Stimulated activated CD8-positive, alpha-beta memory T cell treated with anti-CD3 and anti-CD28 coated beads, Interleukin-2, amount 100 ng/mL, for 48 hours (primary cell): ENCODE measurements at regions not wholly inside any gene's neighbourhood (a gene's known extent, or its start where the extent isn't known, plus 50 kb on each side); places are given as distances from the start of the nearest gene placed in this dataset.
"Not testable (repeated sequence)": the region's sequence is repeated elsewhere in the genome, so short reads cannot be mapped to it uniquely, and the experiment has no call there.

Experiments
- DNase-seq, 2 donors: peaks; one replicate each; pipeline ENCODE4 v3.0.0-alpha.2; 2020; ENCODE audit warnings: low read depth in 2 of 2

DNA sequence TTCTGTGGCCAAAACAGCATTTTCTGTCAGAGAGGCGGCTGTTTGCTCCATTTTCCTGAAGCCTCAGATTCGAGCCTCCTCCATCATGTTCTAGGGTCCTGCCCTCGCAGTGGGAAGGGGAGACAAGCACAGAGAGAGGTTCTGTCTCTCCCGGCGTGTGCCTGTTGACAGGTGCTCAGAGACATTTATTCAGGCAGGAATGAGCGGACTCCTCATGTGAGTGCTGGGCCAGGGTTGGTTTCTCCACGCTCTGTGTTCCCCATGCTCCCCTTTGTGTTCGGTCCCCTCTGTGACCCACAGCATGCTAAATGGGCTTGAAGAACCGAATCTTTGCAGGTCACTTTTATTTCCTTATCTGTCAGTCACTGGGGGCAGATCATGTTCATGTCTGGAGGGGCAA, 374.6 kb downstream of the GLRX3 start:
- no peak for DNase-seq

DNA sequence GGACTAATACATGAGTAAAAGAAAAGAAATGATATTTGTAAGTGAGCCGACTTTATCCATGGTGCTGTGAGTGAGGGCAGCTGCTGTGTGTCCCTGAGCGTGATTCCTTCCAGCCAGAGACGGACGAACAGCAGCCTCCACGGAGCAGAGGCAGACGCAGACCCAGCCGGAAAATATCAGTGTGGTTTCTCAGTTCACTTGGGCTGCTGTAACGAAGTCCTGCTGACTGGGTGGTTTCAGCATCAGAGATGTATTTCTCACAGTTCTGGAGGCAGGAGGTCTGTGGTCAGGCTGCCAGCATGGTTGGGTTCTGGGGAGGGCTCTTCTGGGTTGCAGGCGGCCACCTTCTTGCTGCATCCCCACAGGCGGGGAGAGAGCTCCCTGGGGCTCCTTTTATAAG, 375.6 kb downstream of the GLRX3 start:
- no peak for DNase-seq

DNA sequence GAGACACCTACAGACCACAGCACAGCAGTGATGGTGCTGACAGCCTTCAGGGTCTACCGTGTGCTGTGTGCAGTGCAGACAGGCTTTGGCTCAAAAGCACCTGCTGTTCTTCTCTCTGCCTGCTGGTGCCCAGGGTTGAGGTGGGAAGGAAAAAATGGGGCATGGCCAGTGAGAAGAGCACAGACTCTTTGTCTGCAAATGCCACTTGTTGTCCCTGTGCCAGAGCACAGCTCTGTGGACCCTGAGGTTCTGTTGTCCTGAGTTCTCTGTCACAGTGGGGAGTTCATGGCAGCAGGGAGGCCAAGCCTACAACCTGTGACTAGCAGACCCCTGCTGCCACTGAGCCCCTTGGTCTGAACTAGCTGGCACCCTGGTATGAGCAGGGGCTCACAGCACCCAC, 376.7 kb downstream of the GLRX3 start:
- DNase-seq: no peak

DNA sequence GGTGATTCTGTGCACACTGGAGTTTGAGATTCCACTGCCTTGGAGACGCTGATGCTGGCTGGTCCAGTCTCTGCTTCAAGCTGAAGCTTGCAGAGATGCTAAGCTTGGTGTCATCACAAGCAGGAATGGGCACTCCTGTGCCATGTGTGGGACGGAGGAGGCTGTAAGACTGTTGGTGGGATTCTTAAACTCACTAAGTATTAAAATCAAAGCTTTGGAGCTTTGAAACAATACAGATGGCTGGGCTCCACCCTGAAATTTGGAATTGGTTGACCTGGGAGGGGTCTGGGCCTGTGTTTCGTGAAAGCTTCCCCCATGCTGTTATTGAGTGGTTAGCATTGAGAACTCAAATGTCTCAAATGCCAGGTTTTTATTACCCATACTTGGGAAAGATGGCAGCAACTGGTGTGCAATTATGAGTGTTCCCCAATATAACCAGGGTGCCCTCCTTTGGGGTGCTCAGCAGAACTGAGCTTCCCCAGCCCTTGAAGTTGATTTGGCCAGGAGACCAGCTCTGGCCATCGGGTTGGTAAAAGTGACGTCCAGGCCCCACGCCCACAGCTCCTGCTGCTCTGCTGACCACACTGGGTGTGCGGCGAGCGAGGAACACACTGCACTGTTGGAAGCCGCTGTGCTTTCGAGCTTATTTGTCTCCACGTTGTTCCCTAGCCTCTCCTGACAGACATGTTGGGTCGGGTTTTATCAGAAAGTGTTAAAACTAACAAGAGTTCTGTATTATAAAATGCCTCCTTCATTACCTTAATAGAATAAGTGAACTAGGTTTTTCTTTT, 377.7 kb downstream of the GLRX3 start:
- no peak for DNase-seq

DNA sequence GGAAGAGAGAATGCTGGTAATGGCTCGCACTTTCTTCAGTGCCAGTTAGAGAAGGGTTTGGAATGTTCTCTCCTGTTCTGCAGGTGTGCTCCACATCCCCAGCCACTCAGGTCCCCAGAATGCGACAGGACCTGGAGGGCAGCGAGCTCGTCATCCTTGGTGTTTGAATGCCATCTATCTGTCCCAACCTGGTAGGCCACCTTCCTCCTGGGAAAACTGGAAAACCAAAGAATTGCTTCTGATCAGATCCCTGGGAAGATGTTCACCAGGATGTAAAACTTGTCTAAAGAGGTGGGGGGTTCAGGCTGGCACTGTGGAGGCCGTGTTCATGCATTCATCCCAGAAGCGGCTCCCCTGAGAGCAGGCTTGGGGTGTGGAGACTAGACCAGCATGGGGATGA, 379.5 kb downstream of the GLRX3 start:
- DNase-seq: no peak

DNA sequence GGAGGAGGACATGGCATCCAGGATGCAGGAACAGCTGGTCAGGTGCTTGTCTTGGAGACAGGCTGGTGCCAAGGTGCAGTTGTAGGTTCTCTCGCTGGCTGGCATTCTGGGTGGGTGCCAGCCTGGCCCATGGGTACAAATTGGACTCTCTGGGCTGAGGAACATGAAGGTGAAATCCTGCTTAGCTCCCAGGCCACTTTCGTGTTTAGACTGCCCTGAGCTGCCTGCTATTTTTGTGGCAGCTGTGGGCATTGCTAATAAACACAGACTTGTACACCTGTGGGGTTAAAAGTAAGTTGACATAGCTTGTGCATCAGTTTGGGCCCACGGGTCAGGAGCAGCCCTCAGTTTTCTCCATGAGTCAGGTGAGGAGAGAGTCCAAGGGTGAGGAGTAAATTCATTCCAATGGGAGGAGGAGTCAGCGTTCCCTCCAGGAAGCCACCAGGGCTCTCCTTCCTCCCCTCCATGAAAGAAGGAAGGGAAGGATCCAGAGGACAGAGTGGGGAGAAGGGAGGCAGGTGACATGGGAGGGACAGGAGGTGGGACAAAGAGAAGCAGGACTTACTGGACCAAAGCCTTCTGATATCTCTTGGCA, 380.0 kb downstream of the GLRX3 start:
- DNase-seq: no peak

DNA sequence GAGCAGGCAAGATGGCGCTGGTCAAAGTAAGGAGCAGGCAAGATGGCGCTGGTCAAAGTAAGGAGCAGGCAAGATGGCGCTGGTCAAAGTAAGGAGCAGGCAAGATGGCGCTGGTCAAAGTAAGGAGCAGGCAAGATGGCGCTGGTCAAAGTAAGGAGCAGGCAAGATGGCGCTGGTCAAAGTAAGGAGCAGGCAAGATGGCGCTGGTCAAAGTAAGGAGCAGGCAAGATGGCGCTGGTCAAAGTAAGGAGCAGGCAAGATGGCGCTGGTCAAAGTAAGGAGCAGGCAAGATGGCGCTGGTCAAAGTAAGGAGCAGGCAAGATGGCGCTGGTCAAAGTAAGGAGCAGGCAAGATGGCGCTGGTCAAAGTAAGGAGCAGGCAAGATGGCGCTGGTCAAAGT, 382.7 kb downstream of the GLRX3 start:
- DNase-seq: not testable (repeated sequence)

DNA sequence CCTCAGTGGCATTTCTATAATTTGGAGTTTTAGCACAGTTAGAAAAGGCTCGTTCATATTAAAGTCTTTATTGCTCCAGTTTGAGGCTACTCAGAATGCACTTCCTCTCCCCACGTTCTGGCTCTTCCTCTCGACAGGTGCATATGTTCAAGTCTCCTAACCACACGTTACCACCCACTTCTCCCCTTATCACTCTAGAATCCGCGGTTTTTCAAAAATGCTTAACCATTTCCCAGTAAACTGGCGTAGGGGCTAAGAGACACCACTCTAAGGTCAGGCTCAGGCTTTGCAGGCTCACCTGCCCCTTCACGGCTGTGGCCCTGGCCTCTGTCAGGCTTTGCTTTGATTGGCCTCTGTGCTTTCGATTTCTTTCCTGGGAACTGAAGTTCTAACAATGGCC, 383.6 kb downstream of the GLRX3 start:
- no peak for DNase-seq

DNA sequence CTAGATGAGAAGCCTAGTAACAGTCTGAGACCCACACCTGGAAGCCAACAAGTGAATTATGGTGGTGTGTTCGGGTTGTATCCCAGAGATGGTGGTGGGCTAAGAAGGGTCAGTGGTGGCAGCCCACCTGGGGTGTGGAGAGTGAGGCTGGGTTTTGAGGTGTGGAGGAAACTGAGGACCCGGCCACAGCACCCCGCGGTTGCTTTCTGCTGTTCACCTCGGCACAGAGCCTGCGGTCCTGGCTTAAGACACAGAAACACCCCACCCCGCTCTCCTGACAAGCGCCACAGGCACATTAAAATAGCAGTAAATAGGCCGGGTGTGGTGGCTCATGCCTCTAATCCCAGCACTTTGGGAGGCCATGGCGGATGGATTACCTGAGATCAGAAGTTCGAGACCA, 395.1 kb downstream of the GLRX3 start:
- DNase-seq: no peak

DNA sequence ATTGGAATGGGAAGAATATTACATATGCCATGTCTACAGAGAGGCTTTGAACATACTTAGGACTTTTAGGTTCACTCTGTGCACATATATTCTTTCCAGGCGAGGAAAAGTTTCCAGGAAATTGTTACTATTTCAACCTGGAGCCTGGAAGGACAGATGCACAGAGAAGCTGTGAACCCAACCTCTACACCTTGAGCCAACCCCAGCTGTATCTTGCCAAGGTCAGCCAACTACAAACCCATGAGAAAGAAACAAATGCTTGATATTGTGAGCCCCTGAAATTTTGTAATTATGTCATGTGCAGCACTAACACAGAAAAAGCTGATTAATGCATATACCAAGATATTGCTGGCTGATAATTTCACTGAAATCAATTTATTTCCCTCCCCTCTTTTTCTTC, 404.9 kb downstream of the GLRX3 start:
- DNase-seq: no peak

DNA sequence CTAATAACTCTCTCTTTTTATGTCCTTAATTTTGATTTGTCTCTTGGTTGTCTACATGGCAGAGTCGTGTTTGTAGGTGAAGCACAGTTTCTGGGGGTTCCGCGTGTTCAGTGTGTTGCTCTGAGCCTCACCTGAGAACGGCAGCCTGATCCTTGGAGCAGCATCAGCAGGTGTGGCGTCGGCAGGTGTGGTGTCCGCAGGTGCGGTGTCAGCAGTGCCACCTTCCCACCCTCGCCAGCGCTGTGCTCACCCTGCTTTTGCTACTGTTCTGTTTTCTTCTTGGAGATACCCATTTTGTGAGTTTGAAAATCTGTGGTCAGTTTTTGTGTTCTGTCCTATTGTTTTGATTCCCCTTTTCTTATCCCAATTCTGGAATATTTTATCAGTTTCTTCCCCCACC, 406.6 kb downstream of the GLRX3 start:
- DNase-seq: no peak

DNA sequence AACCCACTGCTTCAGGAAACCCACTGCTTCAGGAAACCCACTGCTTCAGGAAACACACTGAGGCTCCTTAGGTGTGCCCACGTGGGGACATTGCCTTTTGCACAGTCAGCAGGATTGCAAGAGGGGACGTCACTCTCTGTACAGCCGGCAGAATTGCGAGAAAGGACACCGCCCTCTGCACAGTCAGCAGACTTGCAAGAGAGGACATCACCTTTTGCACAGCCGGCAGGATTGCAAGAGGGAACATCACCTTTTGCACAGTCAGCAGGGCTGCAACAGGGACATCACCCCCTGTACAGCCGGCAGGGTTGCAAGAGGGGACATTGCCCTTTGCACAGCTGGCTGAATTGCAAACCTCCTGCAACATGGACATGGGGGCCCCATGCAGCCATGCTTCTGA, 407.6 kb downstream of the GLRX3 start:
- no peak for DNase-seq

DNA sequence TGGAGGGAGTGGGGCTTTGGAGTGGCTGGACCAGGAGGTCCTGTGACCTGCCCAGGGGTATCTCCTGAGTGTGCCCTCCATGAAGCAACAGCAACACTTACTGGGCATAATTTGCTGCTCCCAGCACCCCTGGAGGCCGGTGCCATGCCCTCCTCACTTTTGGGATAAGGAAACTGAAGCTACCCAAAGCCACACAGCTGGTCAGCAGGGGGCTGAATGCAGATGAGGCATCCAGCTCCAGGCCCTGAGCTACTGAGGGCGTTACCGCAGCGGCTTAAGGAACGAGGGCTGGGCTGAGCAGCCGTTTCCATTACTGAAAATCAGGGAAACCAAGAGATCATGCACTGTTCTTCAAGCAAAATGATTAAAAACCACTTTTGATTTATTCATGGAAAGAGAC, 408.9 kb downstream of the GLRX3 start:
- no peak for DNase-seq

DNA sequence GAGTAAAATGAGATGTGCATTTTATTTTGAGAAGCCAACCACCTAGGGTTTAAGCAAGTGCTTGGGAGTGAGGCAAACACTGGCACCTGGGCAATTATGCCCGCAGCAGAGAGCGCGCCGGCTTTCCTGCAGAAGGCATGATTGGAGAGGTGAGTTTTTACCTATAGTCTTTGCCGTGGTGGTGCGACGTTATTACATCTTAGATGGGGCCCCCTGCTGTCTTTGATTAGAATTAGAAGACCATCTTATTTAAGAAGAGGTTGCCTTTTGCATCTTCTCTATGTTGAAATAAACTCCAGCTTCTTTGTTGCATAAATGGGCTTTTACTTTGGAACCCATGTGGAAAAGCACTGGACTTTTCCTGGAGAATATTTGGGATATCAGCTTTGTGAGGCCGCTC, 409.5 kb downstream of the GLRX3 start:
- DNase-seq: no peak

DNA sequence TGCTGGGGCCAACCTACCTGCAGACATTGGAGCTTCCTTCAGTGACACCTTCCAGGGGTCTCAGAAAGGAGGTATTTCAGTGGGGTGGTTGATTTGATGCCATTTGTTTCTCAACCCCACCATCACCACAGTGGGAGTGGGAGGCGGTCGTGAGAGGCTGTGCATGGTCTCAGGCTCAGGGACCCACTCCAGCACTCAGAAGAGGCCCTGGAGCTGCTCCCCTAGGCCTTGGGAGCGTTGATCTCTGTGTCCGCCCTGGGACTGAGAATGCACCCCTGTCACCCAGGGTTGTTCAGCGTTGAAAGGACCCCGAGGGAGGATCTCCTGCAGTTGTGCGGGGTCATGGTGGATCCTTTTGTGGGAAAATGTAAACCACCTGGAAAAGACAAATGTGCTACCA, 410.6 kb downstream of the GLRX3 start:
- no peak for DNase-seq

DNA sequence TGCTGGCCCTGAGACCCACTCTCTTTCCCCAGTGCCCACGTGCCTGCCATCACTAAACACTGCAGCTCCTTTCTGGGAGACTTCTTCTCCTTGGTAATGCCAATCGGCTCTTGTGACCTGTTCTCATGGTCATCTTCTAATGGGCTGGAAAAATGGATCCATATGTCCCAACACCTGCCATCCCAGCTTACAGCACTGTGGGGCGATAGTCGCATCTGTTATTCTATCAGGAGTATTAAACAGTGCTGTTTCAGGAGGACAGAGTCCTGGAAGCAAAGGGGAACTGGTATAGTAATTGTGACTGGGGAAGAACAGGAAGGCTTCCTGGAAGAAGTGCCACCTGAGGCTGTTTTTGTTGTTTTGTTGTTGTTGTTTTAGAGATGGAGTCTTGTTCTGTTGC, 411.2 kb downstream of the GLRX3 start:
- DNase-seq: no peak

DNA sequence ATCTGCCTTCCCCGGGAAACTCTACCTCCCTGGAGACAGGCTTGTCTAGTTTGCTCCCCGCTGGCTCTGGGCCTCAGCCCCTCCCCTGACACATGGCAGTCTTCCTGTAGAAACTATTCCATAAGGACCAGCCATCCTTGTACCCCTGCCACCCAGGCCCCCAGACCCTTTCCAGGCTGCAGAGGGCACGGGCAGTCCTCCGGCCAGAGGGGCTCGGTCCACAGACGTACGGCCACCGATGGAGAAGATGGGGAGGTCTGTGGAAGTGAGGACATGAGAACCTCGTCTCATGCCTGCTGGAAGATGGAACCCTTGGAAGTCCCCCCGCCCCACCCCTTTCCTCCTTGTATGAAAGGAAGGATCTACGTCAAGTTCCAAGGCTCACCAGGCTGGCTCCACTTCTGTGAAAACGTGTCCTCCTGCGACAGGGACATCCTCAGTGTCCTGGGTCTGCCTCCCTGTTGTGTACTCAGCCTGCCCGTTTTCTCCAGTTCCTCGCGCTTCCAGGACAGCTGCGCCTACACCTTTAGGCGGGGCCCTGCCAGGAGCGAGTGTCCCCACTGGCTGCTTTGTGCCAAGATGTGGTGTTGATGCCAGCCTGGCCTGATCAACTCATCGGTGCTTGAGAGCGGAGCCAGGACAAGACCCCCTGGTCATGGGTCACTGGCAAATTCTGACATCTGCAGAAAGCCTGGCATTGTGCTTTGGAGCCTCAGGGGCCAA, 414.9 kb downstream of the GLRX3 start:
- DNase-seq: no peak

DNA sequence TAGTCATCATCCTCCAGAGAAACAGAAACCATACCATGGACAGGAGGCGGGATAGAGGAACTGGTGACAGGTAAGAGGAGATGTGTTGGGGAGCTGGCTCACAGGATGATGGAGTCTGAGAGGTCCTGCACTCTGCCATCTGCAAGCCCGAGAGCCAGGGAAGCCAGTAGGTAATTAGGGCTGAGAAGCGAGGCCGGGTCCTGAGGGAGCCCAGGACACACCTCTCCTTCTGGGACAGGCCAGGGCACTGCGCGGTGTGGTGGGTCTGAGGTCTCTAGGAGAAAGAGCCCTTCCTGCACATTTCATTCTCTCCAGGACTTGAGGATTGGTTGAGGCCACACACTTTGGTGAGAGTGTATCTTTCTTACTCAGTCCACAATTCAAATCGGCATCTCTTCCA, 415.5 kb downstream of the GLRX3 start:
- DNase-seq: no peak

DNA sequence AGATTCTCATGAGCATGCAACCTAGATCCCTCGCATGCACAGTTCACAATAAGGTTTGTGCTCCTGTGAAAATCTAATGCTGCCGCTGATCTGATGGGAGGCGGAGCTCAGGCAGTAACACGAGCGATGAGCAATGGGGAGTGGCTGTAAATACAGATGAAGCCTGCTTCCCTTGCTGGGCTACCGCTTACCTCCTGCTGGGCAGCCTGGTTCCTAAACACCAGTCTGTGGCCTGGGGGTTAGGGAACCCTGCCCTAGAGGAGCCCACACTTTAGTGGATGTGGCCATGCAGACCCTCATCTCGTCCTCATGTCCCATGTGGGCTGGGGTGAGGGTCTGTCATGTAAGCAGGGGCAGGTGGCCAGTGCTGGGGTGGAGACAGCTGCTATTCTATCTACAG, 417.6 kb downstream of the GLRX3 start:
- no peak for DNase-seq

DNA sequence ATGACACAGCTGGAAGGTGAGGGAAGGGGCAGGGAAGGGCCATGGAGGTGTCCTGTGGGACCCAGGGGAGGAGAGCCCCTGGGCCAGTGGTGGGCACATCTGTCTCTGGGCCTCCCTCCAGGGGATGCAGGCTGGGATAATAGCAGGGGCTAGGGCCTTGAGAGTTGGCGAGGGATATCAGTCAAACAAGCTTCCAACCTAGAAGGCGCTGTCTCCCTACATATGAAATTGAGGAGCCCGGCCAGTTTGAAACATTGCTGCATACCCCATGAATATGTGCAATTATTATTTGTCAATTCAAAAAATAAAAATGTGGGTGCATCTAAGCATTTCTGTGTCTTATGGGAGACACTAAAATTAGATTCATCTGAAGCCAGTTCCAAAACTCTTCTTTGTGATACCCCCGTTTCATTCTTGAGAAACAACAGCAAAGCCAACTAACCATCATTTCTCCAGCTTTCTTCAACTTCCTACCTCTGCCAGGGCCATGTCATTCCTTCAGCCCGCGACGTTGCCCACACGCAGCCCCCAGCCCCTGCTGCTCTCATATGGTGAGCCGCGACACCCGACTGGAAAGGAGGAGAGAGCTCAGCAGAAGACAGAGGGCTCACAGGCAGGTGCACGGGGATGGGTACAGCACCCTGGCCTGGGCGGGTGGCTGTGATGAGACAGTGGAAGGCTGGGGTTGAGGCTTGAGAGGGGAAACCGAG, 418.7 kb downstream of the GLRX3 start:
- no peak for DNase-seq

DNA sequence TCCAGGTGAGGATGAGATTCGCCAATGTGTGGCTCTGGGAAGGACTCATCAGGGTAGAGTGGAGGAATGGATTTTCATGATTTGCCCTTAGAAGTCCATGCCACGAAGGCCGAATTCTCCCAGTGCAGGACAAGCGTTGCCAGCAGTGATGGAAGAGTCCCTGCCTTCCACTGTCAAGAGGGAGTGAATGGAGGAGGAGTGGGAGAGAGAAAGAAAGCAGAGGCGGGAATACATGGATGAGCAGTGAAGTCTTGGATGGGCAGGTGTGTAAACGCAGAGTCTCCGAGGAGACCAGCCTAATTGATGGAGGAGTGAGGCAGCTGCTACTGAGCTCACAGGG, 419.2 kb downstream of the GLRX3 start:
- DNase-seq: no peak

DNA sequence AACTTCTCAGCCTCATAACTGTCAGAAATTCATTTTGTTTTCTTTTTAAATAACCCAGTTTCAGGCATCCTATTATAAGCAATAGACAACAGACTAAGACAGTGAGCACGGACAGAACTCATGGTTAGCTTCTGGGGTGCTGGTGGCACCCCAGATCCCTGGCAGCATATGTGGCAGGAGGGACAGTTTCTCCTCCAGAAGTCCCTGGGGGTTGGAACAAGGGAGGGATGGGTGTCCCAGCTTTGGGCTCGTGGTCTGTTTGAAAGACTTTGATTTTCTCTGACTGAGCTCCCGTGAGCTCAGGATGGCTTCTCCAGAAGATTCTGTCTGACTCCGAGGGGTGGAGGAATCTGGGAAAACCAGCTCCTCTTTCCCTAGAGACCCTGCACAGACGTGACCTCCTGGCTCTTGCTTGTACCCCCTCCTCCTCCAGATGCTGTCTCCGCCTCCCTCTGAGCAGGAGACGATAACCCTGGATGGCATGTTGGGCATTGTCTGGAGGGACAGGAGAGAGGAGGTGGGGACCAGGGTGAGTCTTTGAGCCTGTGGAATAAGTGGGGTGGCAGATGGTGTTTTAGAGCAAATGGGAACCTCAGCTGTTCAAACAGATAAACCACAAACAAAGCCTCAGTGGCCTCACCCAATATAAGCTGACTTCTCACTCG, 421.1 kb downstream of the GLRX3 start:
- no peak for DNase-seq
